G401 (cell line): ENCODE measurements at regions not wholly inside any gene's neighbourhood (a gene's known extent, or its start where the extent isn't known, plus 50 kb on each side); places are given as distances from the start of the nearest gene placed in this dataset.

ENCODE experiments used
- DNase-seq: peaks from one replicate; pipeline ENCODE4 v3.0.0-alpha.2; 2015; ENCODE audit warnings: low spot score
- in situ Hi-C: cut with HindIII; loops from 2 replicates; pipeline ENCODE4 v1.10.0; 2016; ENCODE audit warnings: low sequenced_read_pairs, mixed read lengths

DNA sequence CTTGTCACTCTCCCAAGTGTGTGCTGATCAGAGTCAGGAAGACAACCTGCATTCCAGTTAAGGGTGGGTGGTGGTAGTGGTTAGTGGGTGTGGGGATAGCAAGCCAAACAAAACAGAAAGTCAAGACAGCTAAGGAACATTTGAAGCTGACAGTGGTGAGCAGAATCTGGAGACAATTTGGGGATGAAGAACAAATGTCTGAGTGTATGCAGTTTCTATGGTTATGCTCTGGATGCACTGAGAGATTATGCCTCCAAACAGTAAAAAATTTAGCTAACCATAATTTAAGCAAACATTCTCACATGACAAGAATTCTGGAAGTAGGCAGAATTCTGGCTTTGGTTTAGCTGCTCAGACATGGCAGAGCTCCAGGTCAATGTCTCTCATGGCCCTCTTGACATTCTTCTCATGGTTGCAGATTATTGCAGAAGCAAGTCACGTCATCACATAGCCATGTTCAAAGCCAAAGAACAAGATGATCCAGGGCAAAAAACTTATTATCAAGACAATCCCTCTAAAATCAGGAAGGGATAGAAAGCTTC lies 148.7 kb downstream of the LURAP1L start:
- DNase-seq, result no peak
- in situ Hi-C loops, result no loop called here

DNA sequence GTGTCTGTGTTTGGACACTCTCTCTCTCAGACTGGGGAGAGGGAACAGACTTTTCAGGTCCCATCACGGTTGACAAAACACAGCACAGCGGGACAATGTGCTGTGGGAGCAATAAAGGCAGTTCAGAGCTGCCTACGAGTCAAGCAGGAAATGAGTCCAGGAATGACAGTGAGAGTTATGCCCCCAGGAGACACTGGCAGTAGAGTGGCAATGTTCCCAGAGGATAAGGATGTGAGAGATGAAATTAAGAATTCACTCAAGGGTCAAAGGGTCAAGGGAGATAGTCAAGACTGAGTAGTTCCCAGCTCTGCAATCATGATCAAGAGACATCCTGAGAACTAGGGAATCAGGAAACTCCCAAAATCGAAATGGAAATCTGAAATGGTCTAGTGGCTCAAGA lies 156.1 kb downstream of the LURAP1L start:
- in situ Hi-C loops, result no loop called here
- no peak for DNase-seq

DNA sequence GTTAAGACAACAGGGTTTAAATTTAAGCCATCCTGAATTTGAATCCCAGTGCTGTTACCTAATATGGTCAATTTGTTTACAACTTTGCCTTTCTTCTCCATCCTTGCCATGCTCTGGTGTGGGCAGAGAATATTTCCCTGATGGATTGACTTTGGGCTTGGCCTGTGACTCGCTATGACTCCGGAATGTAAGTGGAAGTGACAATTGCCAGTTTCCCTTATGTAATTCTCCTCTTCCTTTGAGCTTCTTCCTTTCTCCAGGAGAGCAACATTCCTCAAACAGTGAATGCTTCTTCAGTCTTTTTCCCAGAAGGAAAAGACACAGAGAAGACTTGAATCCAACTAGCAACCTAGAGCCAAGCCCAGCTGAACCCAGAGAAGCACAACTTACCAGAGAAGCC lies 159.1 kb downstream of the LURAP1L start:
- in situ Hi-C loops, result no loop called here
- DNase-seq, result no peak

DNA sequence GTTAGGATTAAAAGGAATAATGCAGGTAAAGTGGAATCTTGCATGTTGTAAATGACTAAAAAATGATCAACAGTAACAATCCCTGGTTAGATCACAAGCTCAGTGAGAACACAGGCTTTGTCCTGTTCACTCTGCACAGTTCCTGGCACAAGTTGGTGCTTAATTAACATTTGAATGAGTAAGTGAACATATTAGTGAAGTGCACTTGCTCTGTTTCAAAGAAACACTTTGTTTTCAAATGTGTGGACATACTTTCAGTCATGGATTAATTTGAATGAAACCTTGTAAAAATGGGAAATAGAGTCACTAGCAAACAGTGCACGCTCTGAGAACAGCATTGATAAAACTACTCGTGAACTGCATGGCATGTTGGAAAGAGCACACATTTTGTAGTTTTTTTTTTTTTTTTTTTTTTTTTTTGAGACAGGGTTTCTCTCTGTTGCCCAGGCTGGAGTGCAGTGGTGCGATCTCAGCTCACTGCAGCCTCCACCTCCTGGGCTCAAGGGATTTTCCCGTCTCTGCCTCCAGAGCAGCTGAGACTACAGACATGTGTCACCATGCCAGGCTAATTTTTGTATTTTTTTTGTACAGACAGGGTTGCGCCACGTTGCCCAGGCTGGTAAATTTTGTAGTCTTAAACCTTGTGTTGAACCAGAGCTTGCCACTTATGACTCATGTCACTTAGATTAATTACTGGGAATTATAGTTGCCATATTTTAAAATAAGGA lies 159.9 kb downstream of the LURAP1L start:
- DNase-seq, result no peak
- in situ Hi-C loops, result no loop called here

DNA sequence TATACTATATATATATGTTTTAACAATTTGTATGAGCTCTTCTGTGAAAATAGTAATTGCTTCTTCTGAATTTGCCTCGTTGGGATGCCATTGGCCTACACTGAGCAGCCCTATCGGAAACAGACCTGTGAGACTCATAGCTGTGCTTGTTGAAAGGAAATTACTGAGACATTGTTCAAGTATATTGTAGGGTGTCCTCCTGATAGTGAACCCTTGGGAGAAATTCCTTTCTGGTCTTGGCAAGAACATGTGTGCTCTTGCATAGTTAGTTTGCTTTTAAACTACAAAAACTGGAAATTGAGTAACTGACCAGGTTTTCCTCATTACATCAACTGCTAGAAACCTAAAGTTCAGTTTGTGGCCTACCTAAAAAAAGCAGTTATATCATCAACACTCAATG lies 160.9 kb downstream of the LURAP1L start:
- DNase-seq, result no peak
- in situ Hi-C loops, result no loop called here

DNA sequence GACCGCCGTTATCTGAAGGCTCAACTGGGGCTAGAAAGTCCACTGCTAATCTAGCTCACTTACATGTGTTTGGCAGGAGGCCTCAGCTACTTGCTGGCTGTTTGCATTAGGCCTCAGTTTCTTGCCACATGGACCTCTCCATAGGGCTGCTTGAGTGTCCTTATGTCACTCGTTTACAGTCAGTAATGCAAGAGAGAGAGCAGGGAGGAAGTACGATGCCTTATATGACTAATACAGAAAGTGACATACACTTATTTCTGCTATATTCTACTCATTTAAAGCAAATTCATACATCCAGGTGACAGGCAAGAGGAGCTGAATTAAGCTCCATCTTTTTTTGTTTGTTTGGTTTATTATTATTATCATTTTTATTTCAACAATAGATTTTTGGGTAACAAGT lies 179.6 kb downstream of the LURAP1L start:
- no peak for DNase-seq
- in situ Hi-C loops, result no loop called here

DNA sequence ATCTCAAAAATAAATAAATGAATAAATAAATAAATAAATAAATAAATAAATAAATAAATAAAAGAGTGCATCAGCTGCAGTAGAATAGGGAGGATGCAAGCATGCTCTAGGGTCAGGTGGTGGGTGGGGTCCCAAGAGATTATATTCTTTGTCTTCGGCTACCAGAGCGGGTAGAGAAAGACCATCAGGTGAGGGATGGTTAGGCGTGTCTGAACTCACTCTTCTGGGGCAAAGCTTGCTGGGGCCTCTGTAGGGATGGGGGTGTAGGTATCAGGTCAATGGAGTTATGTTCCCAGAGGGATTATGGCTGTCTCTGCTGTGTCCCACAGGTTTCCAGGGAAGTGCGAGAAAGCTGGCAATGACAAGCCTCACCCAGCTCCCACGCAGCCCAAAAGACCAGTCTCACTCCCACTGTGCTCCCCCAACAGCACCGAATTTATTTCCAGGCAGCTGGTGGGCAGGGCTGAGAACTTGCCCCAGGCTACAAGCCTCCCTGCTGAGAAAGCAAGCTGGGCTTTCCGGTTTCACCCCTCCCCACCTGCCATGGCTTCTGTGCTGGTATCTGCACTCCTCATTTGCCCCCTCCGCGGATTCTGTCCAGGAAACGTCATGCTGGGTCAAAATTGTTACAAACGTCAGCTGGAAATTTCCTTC lies 180.8 kb downstream of the LURAP1L start:
- no peak for DNase-seq
- in situ Hi-C loops, result no loop called here

DNA sequence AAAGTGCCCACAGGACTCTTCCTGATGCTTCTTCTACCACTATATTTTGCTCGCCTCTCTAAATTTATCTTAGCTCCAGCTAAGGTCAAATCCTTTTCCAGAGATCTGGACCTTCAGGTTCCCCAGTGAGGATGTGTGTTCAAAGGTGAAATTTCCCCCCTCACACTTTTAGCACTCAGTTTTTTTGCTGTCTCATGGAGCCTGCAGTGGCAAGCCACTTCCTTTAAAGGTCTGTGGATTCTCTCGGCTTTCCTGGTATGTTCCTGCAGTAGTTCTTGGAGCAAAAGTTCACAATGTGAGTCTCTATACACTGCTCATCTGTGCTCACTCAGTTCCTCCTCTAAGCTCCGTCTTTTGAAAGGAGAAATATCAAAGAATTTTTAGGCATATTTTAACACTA lies 181.4 kb downstream of the LURAP1L start:
- no peak for DNase-seq
- in situ Hi-C loops, result no loop called here

DNA sequence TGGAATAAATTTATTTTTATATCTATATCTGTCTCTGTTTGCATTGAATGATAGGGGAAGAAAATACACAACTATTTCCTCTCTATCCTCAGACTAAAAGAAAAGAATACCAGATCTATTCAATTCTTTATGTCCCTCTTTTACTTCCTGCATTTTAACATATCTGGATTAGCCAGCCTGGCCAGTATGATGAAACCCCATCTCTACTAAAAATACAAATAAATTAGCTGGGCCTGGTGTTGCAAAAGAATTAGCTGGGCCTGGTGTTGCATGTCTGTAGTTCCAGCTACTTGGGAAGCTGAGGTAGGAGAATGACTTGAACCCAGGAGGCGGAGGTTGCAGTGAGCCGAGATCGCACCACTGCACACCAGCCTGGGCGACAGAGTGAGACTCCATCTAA lies 182.0 kb downstream of the LURAP1L start:
- in situ Hi-C loops, result no loop called here
- DNase-seq, result no peak

DNA sequence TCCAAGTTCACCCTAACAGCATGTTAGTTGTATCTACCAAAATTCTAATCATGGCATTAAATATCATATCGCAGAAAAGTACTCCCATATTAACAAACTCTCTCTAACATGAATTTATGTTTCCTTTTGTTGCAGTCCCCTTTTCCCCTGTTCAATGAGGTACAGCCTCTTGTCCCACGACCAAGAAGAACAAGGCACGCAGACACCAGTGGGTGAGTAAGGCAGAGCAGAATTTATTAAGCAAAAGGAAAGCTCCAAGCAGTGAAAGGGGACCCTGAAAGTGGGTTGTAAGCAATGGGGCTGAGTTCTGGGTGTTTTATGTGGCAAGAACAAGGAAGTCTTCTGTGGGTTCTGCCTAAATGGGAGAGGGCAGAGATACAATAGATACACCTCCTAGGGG lies 183.5 kb downstream of the LURAP1L start:
- in situ Hi-C loops, result no loop called here
- DNase-seq, result no peak

DNA sequence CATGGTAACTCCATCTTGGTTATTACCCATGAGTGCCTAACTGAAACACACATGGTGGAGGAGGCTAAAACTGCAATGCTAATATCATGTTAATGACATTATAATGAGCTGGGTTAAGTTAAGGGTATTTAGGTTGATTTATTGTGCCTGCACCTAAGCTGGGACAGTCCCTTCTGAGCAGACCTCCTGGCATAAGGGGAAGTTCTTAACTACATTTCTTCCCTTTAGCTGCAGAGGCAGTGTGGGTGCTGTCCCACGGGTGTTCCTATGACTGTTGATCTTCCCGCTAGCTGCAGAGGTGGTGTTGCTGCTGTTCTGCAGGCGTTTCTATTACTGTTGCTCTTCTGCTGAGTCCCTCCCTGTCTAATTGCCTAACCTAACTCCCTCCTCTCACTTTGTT lies 183.9 kb downstream of the LURAP1L start:
- in situ Hi-C loops, result no loop called here
- no peak for DNase-seq

DNA sequence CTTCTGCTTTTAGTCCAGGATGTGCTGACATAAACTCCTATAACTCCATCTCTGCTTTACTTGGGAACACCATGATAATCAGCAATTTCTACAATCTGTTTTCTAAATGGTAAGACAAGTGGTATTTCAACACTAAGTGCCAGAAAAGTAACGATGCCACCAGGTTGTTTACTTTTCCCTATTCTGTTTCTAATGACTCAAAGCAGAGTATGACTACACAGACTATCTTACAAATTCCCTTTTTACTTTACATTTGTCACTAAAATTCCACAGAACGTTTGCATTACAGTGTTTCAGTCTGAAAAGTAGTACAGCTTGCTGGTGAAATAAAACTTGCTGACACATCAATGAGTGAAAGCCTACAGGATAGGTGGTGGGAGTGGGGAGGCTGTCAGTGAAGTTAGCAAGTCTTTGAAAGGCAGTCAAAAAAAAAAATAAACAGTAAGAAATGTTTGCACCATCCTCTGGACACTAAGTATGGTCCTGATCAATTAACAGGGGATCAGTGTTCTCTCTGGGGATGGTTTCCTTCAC lies 186.5 kb downstream of the LURAP1L start:
- in situ Hi-C loops, result no loop called here

DNA sequence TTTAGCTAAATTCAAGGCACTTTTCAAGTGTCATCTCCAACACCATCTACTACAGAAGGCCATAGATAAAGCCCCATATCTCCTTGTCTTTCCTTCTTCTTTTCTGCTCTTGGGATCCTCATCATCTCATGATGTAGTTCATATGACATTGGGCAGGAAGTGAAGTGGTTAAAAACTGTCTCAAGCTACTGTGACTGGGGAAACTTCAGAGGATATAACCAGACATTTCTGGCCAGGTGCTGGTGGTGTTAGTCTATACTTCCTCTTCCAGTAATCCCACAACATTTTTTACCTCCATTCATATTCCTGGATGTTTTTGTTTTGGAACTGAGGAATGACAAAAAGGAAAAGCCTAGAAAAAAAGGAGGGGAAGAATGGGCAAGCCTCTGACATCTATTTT lies 188.7 kb downstream of the LURAP1L start:
- in situ Hi-C loops, result no loop called here
- DNase-seq, result no peak

More for the DNA sequence above, 186.5 kb downstream of the LURAP1L start:
- DNase-seq, result no peak

DNA sequence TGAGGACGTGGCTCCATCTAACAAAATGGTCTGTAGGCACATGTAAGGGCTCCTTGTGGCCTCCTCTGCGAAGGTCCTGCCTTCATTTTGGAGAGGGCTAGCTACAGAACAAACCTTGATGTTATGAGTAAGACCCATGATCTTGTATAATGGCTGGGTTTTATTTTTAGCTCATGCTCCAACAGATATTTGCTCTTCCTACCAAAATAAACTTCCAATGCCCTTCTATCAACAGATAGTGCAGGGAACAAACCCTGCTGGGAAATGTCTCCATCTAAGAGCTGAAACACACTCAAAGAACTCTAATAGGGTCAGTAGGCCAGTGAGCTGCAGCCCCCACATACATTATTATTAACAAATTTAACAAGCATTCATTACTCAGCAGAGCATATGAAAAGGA lies 189.5 kb downstream of the LURAP1L start:
- in situ Hi-C loops, result no loop called here
- no peak for DNase-seq

DNA sequence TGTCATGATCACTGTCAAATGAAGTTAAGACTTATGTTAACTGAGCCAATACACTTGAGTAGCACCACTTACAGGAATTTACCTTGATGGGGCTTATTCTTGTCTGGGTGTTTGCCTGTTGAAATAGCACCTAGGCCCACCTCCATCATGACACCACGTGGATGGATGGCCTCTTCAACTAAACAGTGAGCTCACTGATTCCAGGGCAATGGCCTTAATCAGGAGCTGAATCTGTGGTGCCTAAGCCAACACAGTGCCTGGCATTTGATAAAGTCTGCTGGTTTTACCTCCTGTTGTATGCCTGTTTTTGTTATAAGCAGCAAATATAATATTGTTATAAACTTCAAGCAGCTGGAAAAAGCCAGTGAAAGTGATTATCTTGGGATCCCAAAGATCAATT lies 190.5 kb downstream of the LURAP1L start:
- in situ Hi-C loops, result no loop called here
- no peak for DNase-seq

DNA sequence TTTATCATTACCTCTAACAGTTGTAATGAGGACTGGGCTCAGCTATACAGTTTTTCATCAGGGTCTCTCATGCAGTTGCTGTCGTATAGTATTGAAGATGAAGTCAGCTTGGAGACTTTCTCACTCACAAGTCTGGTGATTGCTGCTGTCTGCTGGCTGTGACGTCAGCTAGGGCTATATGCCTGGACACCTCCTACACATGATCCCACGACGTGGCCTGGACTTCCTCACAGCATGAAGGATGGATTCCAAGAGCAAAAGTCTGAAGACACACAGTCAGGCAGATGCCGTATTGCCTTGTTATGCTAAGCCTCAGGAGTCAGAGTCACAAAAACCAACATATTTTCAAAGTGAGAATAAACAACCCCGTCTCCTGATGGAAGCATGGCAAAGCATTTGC lies 193.3 kb downstream of the LURAP1L start:
- in situ Hi-C loops, result no loop called here

DNA sequence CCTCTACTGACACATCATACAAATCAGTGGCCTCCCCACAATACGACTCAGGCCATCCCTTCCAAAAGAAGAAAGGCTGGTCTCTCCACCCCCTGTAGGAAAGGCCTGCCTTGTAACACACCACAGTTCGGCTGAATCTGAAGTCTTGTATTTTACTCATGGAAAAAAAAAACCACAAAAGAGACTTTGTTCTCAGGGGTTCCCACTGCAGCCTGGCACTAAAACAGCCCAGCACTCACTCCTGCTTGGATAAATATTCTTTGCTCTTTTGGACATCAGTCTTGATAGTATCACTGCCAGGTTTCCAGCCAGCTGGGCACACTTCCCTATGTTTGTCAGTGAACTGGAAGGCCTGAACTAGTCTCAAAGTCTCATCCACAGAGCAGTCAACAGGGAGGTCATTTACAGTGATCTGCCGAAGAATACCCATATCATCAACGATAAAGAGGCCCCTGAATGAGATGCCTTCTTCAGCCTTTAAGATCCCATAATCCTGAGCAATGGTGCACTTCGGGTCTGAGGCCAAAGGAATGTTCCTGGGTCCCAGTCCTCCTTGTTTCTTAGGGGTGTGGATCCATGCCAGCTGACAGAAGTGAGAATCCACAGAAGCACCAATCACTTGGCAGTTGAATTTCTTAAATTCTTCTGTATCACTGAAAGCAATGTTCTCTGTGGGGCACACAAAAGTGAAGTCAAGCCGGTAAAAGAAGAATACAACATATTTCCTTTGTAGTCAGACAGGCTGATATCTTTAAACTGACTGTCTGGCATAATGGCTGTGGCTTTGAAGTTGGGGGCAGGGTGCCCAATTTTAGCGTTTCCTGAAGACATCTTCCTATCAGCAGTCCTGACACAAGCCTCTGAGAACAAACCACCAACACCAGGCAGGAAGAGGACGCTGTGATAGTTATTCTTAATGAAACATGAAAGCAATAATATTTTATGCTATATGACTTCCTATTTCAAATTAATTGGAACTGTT lies 198.1 kb downstream of the LURAP1L start:
- in situ Hi-C loops, result no loop called here
- DNase-seq, result peak; percentile 17

More for the DNA sequence above, 193.3 kb downstream of the LURAP1L start:
- DNase-seq, result no peak

DNA sequence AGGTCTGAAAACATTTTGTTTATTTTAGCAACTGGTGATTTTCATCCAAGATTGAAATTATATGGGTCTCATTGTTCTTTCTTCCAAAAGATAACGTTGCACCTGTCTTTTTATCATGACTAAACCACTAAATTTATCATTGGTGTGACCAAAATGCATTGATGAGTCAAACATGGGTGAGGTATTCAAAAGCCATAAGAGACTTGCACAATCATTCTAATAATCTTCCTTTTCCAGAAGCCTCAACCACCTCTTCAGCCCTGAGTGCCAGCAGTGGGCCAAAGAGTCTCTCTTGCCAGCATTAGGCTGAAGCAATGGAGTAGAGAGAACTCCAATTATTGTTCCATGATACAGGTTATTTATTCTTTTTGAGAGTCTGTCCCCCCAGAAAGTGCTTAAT lies 198.9 kb downstream of the LURAP1L start:
- in situ Hi-C loops, result no loop called here
- DNase-seq, result no peak

DNA sequence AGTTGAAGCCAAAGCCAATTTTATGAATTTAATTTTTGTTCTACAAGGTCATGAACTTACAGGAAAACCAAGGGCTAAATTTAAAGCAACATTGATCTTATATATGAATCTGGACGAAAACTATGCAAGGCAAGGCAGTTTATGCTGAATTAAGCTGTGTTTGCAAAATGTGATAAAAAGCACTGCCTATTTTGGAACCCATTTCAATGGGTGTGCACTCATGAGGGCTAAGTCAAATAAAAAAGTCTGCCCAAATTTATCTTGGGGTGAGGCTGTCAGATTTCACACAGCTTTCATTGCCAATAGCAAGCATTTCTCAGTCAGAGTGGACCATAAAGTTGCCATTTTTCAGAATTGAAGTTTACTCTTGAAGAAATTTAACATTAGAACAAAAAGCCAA lies 199.9 kb downstream of the LURAP1L start:
- in situ Hi-C loops, result no loop called here
- no peak for DNase-seq

DNA sequence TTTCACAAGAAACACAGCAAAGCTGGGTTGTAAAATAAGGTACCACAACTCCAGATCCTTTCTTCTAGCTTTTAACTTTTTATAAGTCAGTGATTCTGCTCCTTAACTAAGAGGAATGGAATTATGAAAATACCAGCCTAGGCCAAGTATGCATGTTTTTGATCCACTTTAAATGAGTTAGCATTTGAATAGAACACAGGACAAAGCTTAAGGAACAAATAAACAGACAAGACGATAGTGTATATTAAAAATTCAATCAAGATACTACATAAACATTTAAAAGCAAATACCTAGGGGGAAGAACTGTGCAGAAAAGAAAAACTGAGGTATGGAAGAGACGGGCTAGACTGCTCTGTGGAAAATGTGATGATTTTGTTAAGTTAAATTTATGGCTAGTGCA lies 200.7 kb downstream of the LURAP1L start:
- in situ Hi-C loops, result no loop called here

More for the DNA sequence above, 200.7 kb downstream of the LURAP1L start:
- DNase-seq, result no peak
